Kidney tubule cell (primary cell): ENCODE measurements at regions not wholly inside any gene's neighbourhood (a gene's known extent, or its start where the extent isn't known, plus 50 kb on each side); places are given as distances from the start of the nearest gene placed in this dataset.

ENCODE experiments used
- DNase-seq: peaks from one replicate; pipeline ENCODE4 v3.0.0-alpha.2; 2018; ENCODE audit warnings: low spot score

GRCh38 chr7:155972247-155972646, 160.0 kb upstream of the SHH start:
- DNase-seq, result no peak

GRCh38 chr7:155971180-155971770, 159.0 kb upstream of the SHH start:
- no peak for DNase-seq

- DNase-seq, result no peak
Observed at GRCh38 chr7:155969192-155969929, 157.1 kb upstream of the SHH start.

GRCh38 chr7:155965010-155965409, 152.7 kb upstream of the SHH start:
- peak; percentile 57 for DNase-seq

- DNase-seq, result no peak
Observed at GRCh38 chr7:155964543-155964942, 152.3 kb upstream of the SHH start.

- no peak for DNase-seq
Observed at GRCh38 chr7:155963771-155964195, 151.5 kb upstream of the SHH start.

- DNase-seq, result no peak
Observed at GRCh38 chr7:155963356-155963755, 151.1 kb upstream of the SHH start.

- DNase-seq, result no peak
Observed at GRCh38 chr7:155962968-155963300, 150.7 kb upstream of the SHH start.

GRCh38 chr7:155962191-155962967, 150.1 kb upstream of the SHH start:
- DNase-seq, result peak; percentile 99

GRCh38 chr7:155961241-155962190, 149.3 kb upstream of the SHH start:
- peak; percentile 99 for DNase-seq

- peak; percentile 82 for DNase-seq
Observed at GRCh38 chr7:155959894-155960293, 147.6 kb upstream of the SHH start.

- DNase-seq, result no peak
Observed at GRCh38 chr7:155956977-155957376, 144.7 kb upstream of the SHH start.

- DNase-seq, result no peak
Observed at GRCh38 chr7:155955367-155955635, 143.0 kb upstream of the SHH start.

GRCh38 chr7:155954550-155955366, 142.5 kb upstream of the SHH start:
- DNase-seq, result no peak

GRCh38 chr7:155953781-155954549, 141.7 kb upstream of the SHH start:
- DNase-seq, result no peak

- no peak for DNase-seq
Observed at GRCh38 chr7:155953501-155953778, 141.2 kb upstream of the SHH start.

- peak; percentile 98 for DNase-seq
Observed at GRCh38 chr7:155951554-155952158, 139.4 kb upstream of the SHH start.

GRCh38 chr7:155950898-155951553, 138.8 kb upstream of the SHH start:
- DNase-seq, result peak; percentile 13

GRCh38 chr7:155948845-155949244, 136.6 kb upstream of the SHH start:
- no peak for DNase-seq

- DNase-seq, result no peak
Observed at GRCh38 chr7:155948423-155948822, 136.2 kb upstream of the SHH start.
